Activated CD8-positive, alpha-beta T cell treated with anti-CD3 and anti-CD28 coated beads for 36 hours (primary cell): ENCODE measurements at regions not wholly inside any gene's neighbourhood (a gene's known extent, or its start where the extent isn't known, plus 50 kb on each side); places are given as distances from the start of the nearest gene placed in this dataset.

Experiments
- ATAC-seq: fragments of 200-7000 bp; cut with Tn5 transposase; one replicate; pipeline ENCODE4 v1.10.0; 2021; ENCODE audit warnings: mild to moderate bottlenecking, moderate library complexity
- CTCF ChIA-PET: fragments of 350-600 bp; sonication (Branson Sonifier 250); formaldehyde crosslinking; loops from one replicate; lab custom pipeline; 2021; ENCODE audit warnings: antibody characterized with exemption; lab: Charles Lee
- POLR2A ChIA-PET: fragments of 350-600 bp; sonication (Branson Sonifier 250); formaldehyde crosslinking; loops from one replicate; lab custom pipeline; 2021; ENCODE audit warnings: antibody characterized with exemption; lab: Charles Lee
- DNase-seq: peaks from one replicate; pipeline ENCODE4 v3.0.0-alpha.2; 2020
- H3K27ac Mint-ChIP-seq: one replicate; pipeline ENCODE4 v1.8.0; 2021; ENCODE audit warnings: mild to moderate bottlenecking, mixed read lengths
- H3K27me3 Mint-ChIP-seq: one replicate; pipeline ENCODE4 v1.8.0; 2021; ENCODE audit warnings: mixed read lengths
- H3K36me3 Mint-ChIP-seq: one replicate; pipeline ENCODE4 v1.8.0; 2021; ENCODE audit warnings: low read depth, mixed read lengths
- H3K4me1 Mint-ChIP-seq: one replicate; pipeline ENCODE4 v1.8.0; 2021; ENCODE audit warnings: low read depth, mixed read lengths
- H3K4me3 Mint-ChIP-seq: one replicate; pipeline ENCODE4 v1.8.0; 2021; ENCODE audit warnings: mild to moderate bottlenecking, moderate library complexity, mixed read lengths
- H3K9me3 Mint-ChIP-seq: one replicate; pipeline ENCODE4 v1.8.0; 2021; ENCODE audit warnings: mixed read lengths
- CTCF ChIP-seq: fragments of 200-600 bp; IDR thresholded peaks from one replicate; pipeline ENCODE4 v1.8.0; 2022; ENCODE audit warnings: antibody characterized with exemption, mild to moderate bottlenecking
- intact Hi-C: fragments of 100-400 bp; cut with micrococcal nuclease; formaldehyde crosslinking; loops from one replicate; pipeline ENCODE4 v1.10.0; 2022

DNA sequence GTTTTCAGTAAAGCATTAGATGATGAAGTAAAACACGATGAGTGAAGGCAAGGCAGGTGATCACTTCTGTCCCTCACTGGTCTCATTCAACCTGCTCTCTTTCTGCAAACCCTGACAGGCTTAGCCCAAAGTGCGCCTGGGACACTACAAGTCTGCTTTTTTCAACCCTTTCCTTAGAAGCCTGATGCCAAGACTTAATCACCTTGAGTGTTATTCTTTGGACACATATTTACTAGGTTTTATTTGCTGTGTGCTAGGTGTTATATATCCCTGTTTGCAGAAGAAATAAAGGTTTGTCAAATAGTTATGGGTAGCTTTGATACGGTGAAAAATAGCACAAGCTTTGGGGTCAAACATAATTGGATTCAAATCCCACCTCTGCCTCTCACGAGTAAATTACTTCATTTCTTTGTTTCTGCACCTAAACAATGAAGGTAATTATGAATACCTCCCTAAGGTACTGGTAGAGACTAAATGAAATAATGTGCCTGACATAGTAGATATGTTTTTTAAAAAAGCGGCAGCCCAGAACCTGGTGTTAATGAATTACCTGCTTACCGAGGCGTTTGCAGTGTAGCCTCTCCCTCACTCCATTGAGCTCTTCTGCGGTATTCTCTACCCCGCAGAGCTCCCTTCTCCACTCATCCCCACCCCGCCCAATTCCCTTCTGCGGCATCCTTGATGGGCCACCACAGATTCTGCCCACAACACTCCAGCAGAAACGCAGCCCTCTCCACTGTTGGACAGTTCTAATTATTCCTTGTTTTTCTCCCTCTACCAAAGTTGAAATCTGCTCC is 269.0 kb upstream of the TPM1 start:
- ChIA-PET POLR2A (interaction anchor here (0.6 kb wide), 1 partner anchor 165 kb away, joined by 3 read pairs; no protein-coding TSS in a partner anchor), CTCF (no interaction called here)
- ATAC-seq (no peak), DNase-seq (no peak)
- no peak for TF ChIP-seq CTCF
- Mint-ChIP-seq H3K27me3 (no peaks in the 10 kb centered on the region), H3K9me3 (no peaks in the 10 kb centered on the region), H3K4me1 (no peaks in the 10 kb centered on the region), H3K27ac (no peak overlapping the region), H3K36me3 (no peaks in the 10 kb centered on the region), H3K4me3 (no peak overlapping the region)
- intact Hi-C loops = no loop called here

DNA sequence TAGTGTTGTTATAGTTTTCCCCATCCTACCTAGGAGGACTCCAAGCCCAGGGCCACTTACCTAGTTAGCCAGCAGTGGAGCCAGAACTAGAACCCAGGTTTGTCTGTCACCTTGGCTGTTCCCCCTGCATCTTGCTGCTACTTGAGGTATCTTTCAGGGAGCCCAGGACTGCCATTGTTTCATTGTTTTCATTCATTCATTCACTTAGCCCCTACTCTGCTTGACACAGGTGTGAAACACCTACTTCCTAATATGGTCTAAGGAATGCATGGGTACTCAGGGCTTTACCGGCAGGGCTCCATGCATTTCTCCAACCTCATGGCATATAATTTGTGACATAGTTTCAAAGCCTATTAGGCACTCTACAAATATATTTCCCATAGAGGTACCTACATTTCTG is 266.6 kb upstream of the TPM1 start:
- DNase-seq (no peak), ATAC-seq (no peak)
- H3K4me3 Mint-ChIP-seq = no peak overlapping the region
- H3K9me3 Mint-ChIP-seq = no peaks in the 10 kb centered on the region
- no peaks in the 10 kb centered on the region for H3K27me3 Mint-ChIP-seq
- intact Hi-C loops = no loop called here
- ChIA-PET POLR2A (no interaction called here), CTCF (no interaction called here)
- TF ChIP-seq CTCF = no peak
- H3K27ac Mint-ChIP-seq = no peak overlapping the region
- no peaks in the 10 kb centered on the region for H3K36me3 Mint-ChIP-seq
- no peaks in the 10 kb centered on the region for H3K4me1 Mint-ChIP-seq

- CTCF ChIA-PET = no interaction called here
These were observed 264.9 kb upstream of the TPM1 start for GRCh38 chr15:62777671-62778070.

DNA sequence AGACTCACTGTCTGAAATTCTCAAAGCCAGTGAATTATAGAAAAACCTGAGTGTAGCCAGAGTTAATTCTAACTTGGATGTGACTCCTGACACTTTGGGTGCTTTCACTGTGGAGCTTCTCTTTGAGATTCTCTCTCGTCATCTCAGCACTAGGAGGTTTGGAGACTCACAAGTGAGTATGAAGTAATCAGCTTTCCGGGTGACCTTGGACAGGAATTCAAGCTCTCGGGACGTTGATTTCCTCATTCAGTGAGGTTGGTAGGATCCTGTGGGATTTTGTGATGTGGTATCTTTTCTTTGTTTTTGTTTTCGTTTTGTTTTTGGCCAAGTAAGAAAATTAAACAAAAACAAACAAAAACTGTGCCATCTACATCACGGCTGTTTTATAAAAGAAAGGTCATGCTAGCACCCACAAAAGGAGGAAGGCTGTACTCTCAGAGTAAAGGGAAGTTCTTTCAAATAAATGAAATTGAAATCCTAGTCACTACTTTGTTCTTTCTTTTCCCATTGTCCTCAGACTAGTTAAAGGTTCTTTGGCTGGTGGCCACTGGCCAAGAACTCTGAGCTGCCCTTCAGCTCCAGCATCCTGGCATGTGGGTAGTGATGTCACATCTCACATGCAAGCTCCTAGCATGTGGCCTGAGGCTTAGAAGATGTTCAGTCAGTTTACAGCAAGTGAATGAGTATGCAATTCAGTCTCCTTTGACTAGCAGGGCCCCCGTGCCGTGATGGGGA is 263.3 kb upstream of the TPM1 start:
- CTCF ChIA-PET = interaction anchor here (0.6 to 1.5 kb wide), 3 partner anchors 10 to 314 kb away, joined by 3 to 5 read pairs (median 3); no protein-coding TSS in a partner anchor
- ATAC-seq (no peak), DNase-seq (no peak)
- intact Hi-C loops = no loop called here
- Mint-ChIP-seq H3K9me3 (no peaks in the 10 kb centered on the region), H3K4me3 (no peak overlapping the region), H3K27ac (no peak overlapping the region), H3K36me3 (no peaks in the 10 kb centered on the region), H3K4me1 (no peaks in the 10 kb centered on the region), H3K27me3 (no peaks in the 10 kb centered on the region)
- TF ChIP-seq CTCF = no peak
- POLR2A ChIA-PET = no interaction called here

More at GRCh38 chr15:62777671-62778070, 264.9 kb upstream of the TPM1 start:
- DNase-seq (no peak), ATAC-seq (no peak)
- H3K9me3 Mint-ChIP-seq = no peaks in the 10 kb centered on the region
- no peaks in the 10 kb centered on the region for H3K36me3 Mint-ChIP-seq
- no peaks in the 10 kb centered on the region for H3K4me1 Mint-ChIP-seq
- intact Hi-C loops = no loop called here
- no peak overlapping the region for H3K4me3 Mint-ChIP-seq
- no peak for TF ChIP-seq CTCF
- no peak overlapping the region for H3K27ac Mint-ChIP-seq
- H3K27me3 Mint-ChIP-seq = no peaks in the 10 kb centered on the region
- POLR2A ChIA-PET = no interaction called here

- Mint-ChIP-seq H3K27me3 (no peaks in the 10 kb centered on the region), H3K9me3 (no peaks in the 10 kb centered on the region), H3K27ac (no peak overlapping the region), H3K4me1 (no peaks in the 10 kb centered on the region), H3K36me3 (no peaks in the 10 kb centered on the region), H3K4me3 (no peak overlapping the region)
- no peak for DNase-seq
- intact Hi-C loops = loop anchor here (5.0 kb wide), 1 partner anchor 312 kb away; no protein-coding TSS in a partner anchor
- ChIA-PET POLR2A (no interaction called here), CTCF (interaction anchor here (1.4 kb wide), 1 partner anchor 314 kb away, joined by 5 read pairs; no protein-coding TSS in a partner anchor)
- no peak for ATAC-seq
- TF ChIP-seq CTCF = no peak
These were observed 262.6 kb upstream of the TPM1 start for GRCh38 chr15:62779899-62780298.
